ENCODE measurements at regions not wholly inside any gene's neighbourhood (a gene's known extent, or its start where the extent isn't known, plus 50 kb on each side); places are given as distances from the start of the nearest gene placed in this dataset.

GRCh38 chr2:187857826-187858225 lies 303.6 kb upstream of the TFPI start:
- H2BK15ac ChIP-seq (ENCODE audit: low read depth, low read length) = no peak overlapping the region
- in situ Hi-C loops (cut with MboI; ENCODE audit: low sequenced_read_pairs) = no loop called here
- H2BK120ac ChIP-seq (ENCODE audit: low read depth, low read length) = no peak overlapping the region
- H2BK20ac ChIP-seq (ENCODE audit: low read depth, low read length) = no peak overlapping the region
- no peak overlapping the region for H3K4me3 ChIP-seq (ENCODE audit: insufficient read depth, low read depth, low read length)
- H4K5ac ChIP-seq (ENCODE audit: low read depth, low read length) = no peak overlapping the region
- no peak overlapping the region for H3K4ac ChIP-seq (ENCODE audit: low read depth, low read length)
- H3K79me1 ChIP-seq (ENCODE audit: low read depth in 1 of 2, low read length in 2 of 2) = no peaks in the 10 kb centered on the region
- intact Hi-C loops (cut with micrococcal nuclease) = no loop called here
- H2AK5ac ChIP-seq (ENCODE audit: low read depth, low read length) = no peak overlapping the region
- H4K91ac ChIP-seq (ENCODE audit: insufficient read depth, low read depth, low read length) = no peak overlapping the region
- H3K36me3 ChIP-seq (ENCODE audit: control insufficient read depth, insufficient read depth, low read length) = no peaks in the 10 kb centered on the region
- H3K18ac ChIP-seq (ENCODE audit: low read depth, low read length) = no peak overlapping the region
- DNase-seq = no peak
- H4K20me1 ChIP-seq (ENCODE audit: insufficient read depth, low read length) = no peaks in the 10 kb centered on the region
- no peak overlapping the region for H3K23ac ChIP-seq (ENCODE audit: low read depth, low read length)
- dilution Hi-C loops (cut with HindIII; ENCODE audit: low sequenced_read_pairs, unreplicated experiment) = no loop called here
- H3K9me1 ChIP-seq (ENCODE audit: insufficient read depth, low read length) = no peaks in the 10 kb centered on the region
- no peaks in the 10 kb centered on the region for H3K4me1 ChIP-seq (ENCODE audit: control insufficient read depth, insufficient read depth, low read length)
- no peaks in the 10 kb centered on the region for H3K9me3 ChIP-seq (ENCODE audit: control insufficient read depth, insufficient read depth, low read length)
- H3K27me3 ChIP-seq (ENCODE audit: control insufficient read depth, insufficient read depth, low read length) = no peaks in the 10 kb centered on the region
- WGBS, 2 experiments (ENCODE audit: extremely low coverage in 2 of 2, insufficient read length in 1 of 2) = no CpG with 5 or more reads among the region's 1 CpG
- H4K8ac ChIP-seq (ENCODE audit: low read depth in 2 of 2, low read length in 2 of 2) = no peak overlapping the region
- H3K9ac ChIP-seq (ENCODE audit: low read depth, low read length) = no peak overlapping the region
- ChIA-PET POLR2A (ENCODE audit: unreplicated experiment) (no interaction called here), CTCF (no interaction called here)
- no peak overlapping the region for H2AK9ac ChIP-seq (replicated peaks; ENCODE audit: low read depth, low read length, poor library complexity)
- H2AFZ ChIP-seq (replicated peaks; ENCODE audit: low read length, poor library complexity) = no peak overlapping the region
- no peak overlapping the region for H3K56ac ChIP-seq (ENCODE audit: extremely low read depth, insufficient read depth, low read length)
- no peak for ATAC-seq (ENCODE audit: low read depth)
- no peak overlapping the region for H3K14ac ChIP-seq (replicated peaks; ENCODE audit: low read depth, low read length)
- no TSS peak for BruUV-seq (replicated peaks)
- H3K27ac ChIP-seq (ENCODE audit: insufficient read depth, low read length) = no peak overlapping the region
- TF ChIP-seq SMC3 (IDR thresholded peaks at IDR 0.05; ENCODE audit: low read depth, low read length) (no peak), POLR2A (IDR thresholded peaks at IDR 0.05; ENCODE audit: low read depth, low read length) (no peak), CEBPB (IDR thresholded peaks at IDR 0.05; ENCODE audit: low read depth, low read length) (no peak), CTCF (conservative IDR thresholded peaks at IDR 0.05; ENCODE audit: low read depth, low read length) (no peak), MAFK (IDR thresholded peaks at IDR 0.05; ENCODE audit: low read depth, low read length) (no peak), MAZ (IDR thresholded peaks at IDR 0.05; ENCODE audit: borderline replicate concordance, low read depth, low read length) (no peak), USF2 (IDR thresholded peaks at IDR 0.05; ENCODE audit: low read depth, low read length) (no peak), NFE2L2 (IDR thresholded peaks at IDR 0.05; ENCODE audit: low read depth, low read length) (no peak), MXI1 (IDR thresholded peaks at IDR 0.05; ENCODE audit: borderline replicate concordance, low read depth, low read length) (no peak), RCOR1 (IDR thresholded peaks at IDR 0.05; ENCODE audit: insufficient replicate concordance, low read length) (no peak), BHLHE40 (IDR thresholded peaks at IDR 0.05; ENCODE audit: low read depth, low read length) (no peak), RFX5 (IDR thresholded peaks at IDR 0.05; ENCODE audit: low read depth, low read length) (no peak)
- no peak overlapping the region for H2BK5ac ChIP-seq (ENCODE audit: low read depth, low read length, poor library complexity, severe bottlenecking)
- no peak overlapping the region for H3K4me2 ChIP-seq (ENCODE audit: low read depth, low read length)
